OCI-LY1 (cell line): ENCODE measurements at regions not wholly inside any gene's neighbourhood (a gene's known extent, or its start where the extent isn't known, plus 50 kb on each side); places are given as distances from the start of the nearest gene placed in this dataset.

Experiments used
- H2AFZ ChIP-seq: fragments of 200-600 bp; sonication (generic), shearing (Covaris generic); 2 replicates; pipeline ENCODE4 v1.6.0; 2014; ENCODE audit warnings: antibody characterized with exemption, mild to moderate bottlenecking, low read length
- H3F3A ChIP-seq: fragments of 200-600 bp; sonication (generic), shearing (Covaris generic); 2 replicates; pipeline ENCODE4 v1.6.0; 2014; ENCODE audit warnings: mild to moderate bottlenecking, antibody characterized with exemption, low read length, moderate library complexity; ENCODE audit not compliant: insufficient read depth
- H3K27ac ChIP-seq: fragments of 200-600 bp; sonication (generic); 2 replicates; pipeline ENCODE4 v1.5.1; 2014; ENCODE audit warnings: low read length, mixed run types, mild to moderate bottlenecking, low read depth; ENCODE audit not compliant: poor library complexity, severe bottlenecking
- H3K27me3 ChIP-seq: fragments of 200-600 bp; sonication (generic); 2 replicates; pipeline ENCODE4 v1.6.0; 2014; ENCODE audit warnings: antibody characterized with exemption, mild to moderate bottlenecking, low read length, moderate library complexity; ENCODE audit not compliant: insufficient read depth
- H3K36me3 ChIP-seq: fragments of 200-600 bp; sonication (generic); 2 replicates; pipeline ENCODE4 v1.6.1; 2014; ENCODE audit warnings: mild to moderate bottlenecking, antibody characterized with exemption, low read length, moderate library complexity, mixed read lengths; ENCODE audit not compliant: insufficient read depth
- H3K4me1 ChIP-seq: fragments of 200-600 bp; sonication (generic); 2 replicates; pipeline ENCODE4 v1.5.1; 2014; ENCODE audit warnings: mild to moderate bottlenecking, low read length, moderate library complexity; ENCODE audit not compliant: insufficient read depth, severe bottlenecking
- H3K4me2 ChIP-seq: fragments of 200-600 bp; sonication (generic), shearing (Covaris generic); 2 replicates; pipeline ENCODE4 v1.6.1; 2014; ENCODE audit warnings: low read length
- H3K4me3 ChIP-seq: fragments of 200-600 bp; sonication (generic); 2 replicates; pipeline ENCODE4 v1.5.1; 2014; ENCODE audit warnings: low read length, low read depth, mild to moderate bottlenecking, mixed read lengths; ENCODE audit not compliant: poor library complexity, severe bottlenecking
- H3K79me2 ChIP-seq: fragments of 200-600 bp; shearing (Covaris generic); 2 replicates; pipeline ENCODE4 v1.6.1; 2016; ENCODE audit warnings: mixed run types, low read length, mixed read lengths; ENCODE audit not compliant: insufficient read depth
- H3K9ac ChIP-seq: fragments of 200-600 bp; sonication (generic), shearing (Covaris generic); 2 replicates; pipeline ENCODE4 v1.6.1; 2014; ENCODE audit warnings: mild to moderate bottlenecking, low read length, mixed read lengths
- H3K9me2 ChIP-seq: fragments of 200-600 bp; sonication (generic), shearing (Covaris generic); 2 replicates; pipeline ENCODE4 v1.6.1; 2014; ENCODE audit warnings: low read depth, mild to moderate bottlenecking, low read length, mixed read lengths
- H3K9me3 ChIP-seq: fragments of 200-600 bp; shearing (Covaris generic); 2 replicates; pipeline ENCODE4 v1.6.1; 2014; ENCODE audit warnings: low read length, mixed read lengths
- H4K20me1 ChIP-seq: fragments of 200-600 bp; sonication (generic), shearing (Covaris generic); 2 replicates; pipeline ENCODE4 v1.6.0; 2016; ENCODE audit warnings: mild to moderate bottlenecking, low read length; ENCODE audit not compliant: insufficient read depth
- CTCF ChIP-seq: fragments of 200-600 bp; sonication (generic), shearing (Covaris generic); IDR thresholded peaks from 2 replicates; pipeline ENCODE4 v1.5.1; 2017; ENCODE audit warnings: mild to moderate bottlenecking, antibody characterized with exemption, low read length, moderate library complexity, mixed read lengths
- EZH2 ChIP-seq: fragments of 200-600 bp; sonication (generic), shearing (Covaris generic); IDR thresholded peaks from 2 replicates; pipeline ENCODE4 v1.8.0; 2017; ENCODE audit warnings: borderline replicate concordance, mixed run types, mild to moderate bottlenecking, antibody characterized with exemption, low read length, moderate library complexity, mixed read lengths

GRCh38 chr10:2908851-2909630 lies 158.3 kb upstream of the PFKP start:
- H3F3A ChIP-seq = no peaks in the 10 kb centered on the region
- H3K4me3 ChIP-seq = no peak overlapping the region
- H3K4me2 ChIP-seq = no peak overlapping the region
- no peaks in the 10 kb centered on the region for H3K9me3 ChIP-seq
- TF ChIP-seq CTCF (no peak), EZH2 (no peak)
- H3K4me1 ChIP-seq = no peaks in the 10 kb centered on the region
- no peaks in the 10 kb centered on the region for H3K27me3 ChIP-seq
- H3K79me2 ChIP-seq = no peaks in the 10 kb centered on the region
- H2AFZ ChIP-seq = no peak overlapping the region
- H3K9ac ChIP-seq = no peak overlapping the region
- H3K27ac ChIP-seq = no peak overlapping the region
- H3K36me3 ChIP-seq = no peaks in the 10 kb centered on the region
- H4K20me1 ChIP-seq = no peaks in the 10 kb centered on the region
- H3K9me2 ChIP-seq = no peaks in the 10 kb centered on the region

GRCh38 chr10:2906974-2907373 lies 160.4 kb upstream of the PFKP start:
- Histone ChIP-seq H3K9ac (no peak overlapping the region), H3F3A (no peaks in the 10 kb centered on the region), H3K4me3 (no peak overlapping the region), H3K27ac (no peak overlapping the region), H3K36me3 (no peaks in the 10 kb centered on the region), H3K79me2 (no peaks in the 10 kb centered on the region), H2AFZ (no peak overlapping the region), H3K4me1 (no peaks in the 10 kb centered on the region), H3K27me3 (0 out of 2 replicates have a peak, but pooled peaks cover 3% of the 10 kb centered on the region), H3K9me3 (no peaks in the 10 kb centered on the region), H4K20me1 (no peaks in the 10 kb centered on the region), H3K4me2 (no peak overlapping the region), H3K9me2 (no peaks in the 10 kb centered on the region)
- TF ChIP-seq EZH2 = no peak

- Histone ChIP-seq H3K9ac (no peak overlapping the region), H3K4me1 (no peaks in the 10 kb centered on the region)
Measured at GRCh38 chr10:2905851-2906250, 161.5 kb upstream of the PFKP start.

More at GRCh38 chr10:2905851-2906250, 161.5 kb upstream of the PFKP start:
- Histone ChIP-seq H3K4me3 (no peak overlapping the region), H3K27me3 (0 out of 2 replicates have a peak, but pooled peaks cover 3% of the 10 kb centered on the region), H3K4me2 (no peak overlapping the region), H3K9me3 (no peaks in the 10 kb centered on the region), H4K20me1 (no peaks in the 10 kb centered on the region), H3K9me2 (no peaks in the 10 kb centered on the region), H2AFZ (no peak overlapping the region), H3K79me2 (no peaks in the 10 kb centered on the region), H3F3A (no peaks in the 10 kb centered on the region), H3K27ac (no peak overlapping the region), H3K36me3 (no peaks in the 10 kb centered on the region)
- TF ChIP-seq EZH2 (no peak), CTCF (no peak)
